SU-DHL-6 (cell line): ENCODE measurements at regions not wholly inside any gene's neighbourhood (a gene's known extent, or its start where the extent isn't known, plus 50 kb on each side); places are given as distances from the start of the nearest gene placed in this dataset.

Source experiments
- CTCF ChIP-seq: fragments of 200-600 bp; sonication (generic); IDR thresholded peaks from one replicate; pipeline ENCODE4 v1.5.1; 2017; ENCODE audit warnings: antibody characterized with exemption, mild to moderate bottlenecking, low read length, moderate library complexity; ENCODE audit not compliant: insufficient read depth, poor library complexity, severe bottlenecking
- EZH2phosphoT487 ChIP-seq: fragments of 200-600 bp; sonication (generic), shearing (Covaris generic); conservative IDR thresholded peaks from 2 replicates; pipeline ENCODE4 v1.6.1; 2018; ENCODE audit warnings: mild to moderate bottlenecking, antibody characterized with exemption, low read length, moderate library complexity, mixed read lengths

GRCh38 chr1:103309786-103310185 lies 201.5 kb upstream of the COL11A1 start:
- no peak for TF ChIP-seq CTCF
- no peak for TF ChIP-seq EZH2phosphoT487
